LNCAP (cell line): ENCODE measurements at regions not wholly inside any gene's neighbourhood (a gene's known extent, or its start where the extent isn't known, plus 50 kb on each side); places are given as distances from the start of the nearest gene placed in this dataset.

Experiments
- CTCF ChIP-seq: fragments of 450-650 bp; IDR thresholded peaks from 2 replicates; pipeline ENCODE4 v1.5.1; 2017; ENCODE audit warnings: mild to moderate bottlenecking

GRCh38 chr1:78420181-78420580 is 70.6 kb upstream of the PTGFR start:
- no peak for TF ChIP-seq CTCF

- no peak for TF ChIP-seq CTCF
Observed at GRCh38 chr1:78420688-78421087, 70.1 kb upstream of the PTGFR start.

- no peak for TF ChIP-seq CTCF
Observed at GRCh38 chr1:78424720-78425119, 66.1 kb upstream of the PTGFR start.

GRCh38 chr1:78426408-78426807 is 64.4 kb upstream of the PTGFR start:
- TF ChIP-seq CTCF = no peak

GRCh38 chr1:78427506-78427905 is 63.3 kb upstream of the PTGFR start:
- TF ChIP-seq CTCF = no peak

- TF ChIP-seq CTCF = no peak
Observed at GRCh38 chr1:78432016-78432415, 58.8 kb upstream of the PTGFR start.

GRCh38 chr1:78434351-78434750 is 56.4 kb upstream of the PTGFR start:
- no peak for TF ChIP-seq CTCF

- no peak for TF ChIP-seq CTCF
Observed at GRCh38 chr1:78436961-78437360, 53.8 kb upstream of the PTGFR start.
